SU-DHL-6 (cell line): ENCODE measurements at regions not wholly inside any gene's neighbourhood (a gene's known extent, or its start where the extent isn't known, plus 50 kb on each side); places are given as distances from the start of the nearest gene placed in this dataset.

Experiments used
- H2AFZ ChIP-seq: fragments of 200-600 bp; sonication (generic); 2 replicates; pipeline ENCODE4 v1.6.1; 2014; ENCODE audit warnings: low read depth, mild to moderate bottlenecking, moderate library complexity, mixed read lengths, antibody characterized with exemption, low read length; ENCODE audit not compliant: severe bottlenecking
- H3F3A ChIP-seq: fragments of 200-600 bp; shearing (Covaris generic); 2 replicates; pipeline ENCODE4 v1.6.0; 2016; ENCODE audit warnings: antibody characterized with exemption, mild to moderate bottlenecking; ENCODE audit not compliant: insufficient read depth
- H3K27ac ChIP-seq: fragments of 200-600 bp; sonication (generic); 2 replicates; pipeline ENCODE4 v1.5.1; 2016; ENCODE audit warnings: low read depth, mild to moderate bottlenecking, low read length, moderate library complexity, mixed read lengths
- H3K27me3 ChIP-seq: fragments of 200-600 bp; sonication (generic), shearing (Covaris generic); 2 replicates; pipeline ENCODE4 v1.6.0; 2014; ENCODE audit warnings: mild to moderate bottlenecking, low read length
- H3K36me3 ChIP-seq: fragments of 200-600 bp; sonication (generic); 2 replicates; pipeline ENCODE4 v1.6.1; 2014; ENCODE audit warnings: mild to moderate bottlenecking, low read length, mixed read lengths
- H3K4me2 ChIP-seq: fragments of 300-600, 200-600 bp; shearing (Covaris generic), sonication (generic); 2 replicates; pipeline ENCODE4 v1.6.0; 2014; ENCODE audit warnings: low read length, low read depth, mild to moderate bottlenecking; ENCODE audit not compliant: poor library complexity, severe bottlenecking
- H3K4me3 ChIP-seq: fragments of 200-600 bp; sonication (generic); 2 replicates; pipeline ENCODE4 v1.5.1; 2014; ENCODE audit warnings: antibody characterized with exemption, low read length, mild to moderate bottlenecking, mixed read lengths; ENCODE audit not compliant: insufficient read depth, poor library complexity, severe bottlenecking
- H3K79me2 ChIP-seq: fragments of 200-600 bp; sonication (generic); 2 replicates; pipeline ENCODE4 v1.6.1; 2014; ENCODE audit warnings: mild to moderate bottlenecking, low read length, moderate library complexity; ENCODE audit not compliant: insufficient read depth
- H3K9ac ChIP-seq: fragments of 200-600 bp; sonication (generic); 2 replicates; pipeline ENCODE4 v1.7.0; 2014; ENCODE audit warnings: mild to moderate bottlenecking, low read length
- H3K9me2 ChIP-seq: fragments of 200-600 bp; sonication (generic); replicated peaks from 2 replicates; pipeline ENCODE4 v1.6.1; 2014; ENCODE audit warnings: low read length; ENCODE audit not compliant: insufficient read depth
- H3K9me3 ChIP-seq: fragments of 200-600 bp; sonication (generic); 2 replicates; pipeline ENCODE4 v1.6.1; 2014; ENCODE audit warnings: low read length, mixed read lengths; ENCODE audit not compliant: insufficient read depth
- H4K20me1 ChIP-seq: fragments of 200-600 bp; sonication (generic); 2 replicates; pipeline ENCODE4 v1.6.1; 2014; ENCODE audit warnings: low read depth, mild to moderate bottlenecking, antibody characterized with exemption, low read length, moderate library complexity, mixed read lengths
- EZH2phosphoT487 ChIP-seq: fragments of 200-600 bp; sonication (generic), shearing (Covaris generic); conservative IDR thresholded peaks from 2 replicates; pipeline ENCODE4 v1.6.1; 2018; ENCODE audit warnings: mild to moderate bottlenecking, antibody characterized with exemption, low read length, moderate library complexity, mixed read lengths
- TF ChIP-seq, protein P1 (sequence below): fragments of 200-600 bp; sonication (generic); IDR thresholded peaks from one replicate; pipeline ENCODE4 v1.5.1; 2017; ENCODE audit warnings: antibody characterized with exemption, mild to moderate bottlenecking, low read length, moderate library complexity; ENCODE audit not compliant: insufficient read depth, poor library complexity, severe bottlenecking

- Histone ChIP-seq H3K4me3 (no peak overlapping the region), H3K27ac (no peak overlapping the region), H3K27me3 (no peaks in the 10 kb centered on the region), H3K79me2 (no peaks in the 10 kb centered on the region), H3K4me2 (no peak overlapping the region), H3F3A (no peaks in the 10 kb centered on the region), H3K9ac (no peak overlapping the region), H3K9me3 (no peaks in the 10 kb centered on the region), H2AFZ (no peak overlapping the region), H3K9me2 (no peaks in the 10 kb centered on the region), H4K20me1 (no peaks in the 10 kb centered on the region), H3K36me3 (no peaks in the 10 kb centered on the region)
- TF ChIP-seq, protein P1, sequence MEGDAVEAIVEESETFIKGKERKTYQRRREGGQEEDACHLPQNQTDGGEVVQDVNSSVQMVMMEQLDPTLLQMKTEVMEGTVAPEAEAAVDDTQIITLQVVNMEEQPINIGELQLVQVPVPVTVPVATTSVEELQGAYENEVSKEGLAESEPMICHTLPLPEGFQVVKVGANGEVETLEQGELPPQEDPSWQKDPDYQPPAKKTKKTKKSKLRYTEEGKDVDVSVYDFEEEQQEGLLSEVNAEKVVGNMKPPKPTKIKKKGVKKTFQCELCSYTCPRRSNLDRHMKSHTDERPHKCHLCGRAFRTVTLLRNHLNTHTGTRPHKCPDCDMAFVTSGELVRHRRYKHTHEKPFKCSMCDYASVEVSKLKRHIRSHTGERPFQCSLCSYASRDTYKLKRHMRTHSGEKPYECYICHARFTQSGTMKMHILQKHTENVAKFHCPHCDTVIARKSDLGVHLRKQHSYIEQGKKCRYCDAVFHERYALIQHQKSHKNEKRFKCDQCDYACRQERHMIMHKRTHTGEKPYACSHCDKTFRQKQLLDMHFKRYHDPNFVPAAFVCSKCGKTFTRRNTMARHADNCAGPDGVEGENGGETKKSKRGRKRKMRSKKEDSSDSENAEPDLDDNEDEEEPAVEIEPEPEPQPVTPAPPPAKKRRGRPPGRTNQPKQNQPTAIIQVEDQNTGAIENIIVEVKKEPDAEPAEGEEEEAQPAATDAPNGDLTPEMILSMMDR: no peak
These were observed 325.0 kb upstream of the HAND2 start for GRCh38 chr4:173855015-173855414.

GRCh38 chr4:173852775-173853174 lies 322.7 kb upstream of the HAND2 start:
- Histone ChIP-seq H4K20me1 (no peaks in the 10 kb centered on the region), H3K9me2 (no peaks in the 10 kb centered on the region), H3K4me2 (no peak overlapping the region), H3K4me3 (no peak overlapping the region), H3K79me2 (no peaks in the 10 kb centered on the region), H3K27me3 (no peaks in the 10 kb centered on the region), H3K27ac (no peak overlapping the region), H3K36me3 (no peaks in the 10 kb centered on the region), H3F3A (no peaks in the 10 kb centered on the region), H3K9ac (no peak overlapping the region), H2AFZ (no peak overlapping the region), H3K9me3 (no peaks in the 10 kb centered on the region)
- TF ChIP-seq, protein P1: no peak

DNA sequence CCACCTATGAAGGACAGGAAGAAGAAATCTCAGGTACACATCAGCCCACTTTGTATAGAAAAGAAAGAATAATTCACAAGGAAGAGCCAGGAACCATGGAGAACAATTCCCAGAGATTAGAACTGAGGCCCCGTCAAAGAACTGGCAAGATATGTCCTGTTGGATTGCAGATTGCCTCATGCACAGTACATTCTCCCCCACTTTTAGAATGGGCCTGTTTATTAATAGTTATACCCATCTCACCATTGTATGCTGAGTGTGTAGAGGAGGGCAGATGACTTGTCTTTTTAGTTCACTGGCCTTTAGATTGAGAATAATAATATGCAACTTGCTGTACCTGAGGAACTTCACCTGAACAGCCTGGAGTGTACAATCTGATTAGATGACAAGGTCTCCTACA lies 315.6 kb upstream of the HAND2 start:
- no peaks in the 10 kb centered on the region for H3K79me2 ChIP-seq
- no peaks in the 10 kb centered on the region for H4K20me1 ChIP-seq
- no peaks in the 10 kb centered on the region for H3K9me3 ChIP-seq
- no peaks in the 10 kb centered on the region for H3K9me2 ChIP-seq
- H3K4me3 ChIP-seq: no peak overlapping the region
- no peaks in the 10 kb centered on the region for H3K27me3 ChIP-seq
- no peak overlapping the region for H3K27ac ChIP-seq
- H3K4me2 ChIP-seq: no peak overlapping the region
- no peak overlapping the region for H2AFZ ChIP-seq
- H3F3A ChIP-seq: no peaks in the 10 kb centered on the region
- H3K36me3 ChIP-seq: no peaks in the 10 kb centered on the region
- H3K9ac ChIP-seq: no peak overlapping the region
- TF ChIP-seq, protein P1: no peak

- no peak for TF ChIP-seq EZH2phosphoT487
- TF ChIP-seq, protein P1: no peak
- H2AFZ ChIP-seq: no peak overlapping the region
- H3K36me3 ChIP-seq: no peaks in the 10 kb centered on the region
- H3K9ac ChIP-seq: no peak overlapping the region
- no peak overlapping the region for H3K27ac ChIP-seq
- H3K4me3 ChIP-seq: no peak overlapping the region
- no peaks in the 10 kb centered on the region for H3K9me2 ChIP-seq
- H3K9me3 ChIP-seq: no peaks in the 10 kb centered on the region
- no peaks in the 10 kb centered on the region for H3K79me2 ChIP-seq
- no peaks in the 10 kb centered on the region for H4K20me1 ChIP-seq
- H3K4me2 ChIP-seq: no peak overlapping the region
- no peaks in the 10 kb centered on the region for H3F3A ChIP-seq
- no peaks in the 10 kb centered on the region for H3K27me3 ChIP-seq
These were observed 309.8 kb upstream of the HAND2 start for GRCh38 chr4:173839865-173840264.
